ENCODE measurements at regions not wholly inside any gene's neighbourhood (a gene's known extent, or its start where the extent isn't known, plus 50 kb on each side); places are given as distances from the start of the nearest gene placed in this dataset.

GRCh38 chr6:39997101-39997635 is 62.9 kb upstream of the MOCS1 start:
- peaks cover 42% of the 10 kb centered on the region for H3K9me3 Mint-ChIP-seq
- no peak overlapping the region for H3K4me3 Mint-ChIP-seq
- DNase-seq = no peak
- no peaks in the 10 kb centered on the region for H3K36me3 Mint-ChIP-seq (ENCODE audit: insufficient read depth)
- ATAC-seq = no peak
- H3K27me3 Mint-ChIP-seq (ENCODE audit: low read depth) = peaks cover 3% of the 10 kb centered on the region
- no peaks in the 10 kb centered on the region for H3K4me1 Mint-ChIP-seq (ENCODE audit: low read depth)

GRCh38 chr6:39995633-39996032 is 61.4 kb upstream of the MOCS1 start:
- Mint-ChIP-seq H3K27me3 (ENCODE audit: low read depth) (peaks cover 3% of the 10 kb centered on the region), H3K9me3 (peaks cover 42% of the 10 kb centered on the region)

GRCh38 chr6:39992861-39993622 is 58.8 kb upstream of the MOCS1 start:
- no peaks in the 10 kb centered on the region for H3K27me3 Mint-ChIP-seq (ENCODE audit: low read depth)
- H3K4me3 Mint-ChIP-seq = no peak overlapping the region
- no peaks in the 10 kb centered on the region for H3K4me1 Mint-ChIP-seq (ENCODE audit: low read depth)
- no peak for DNase-seq
- no peaks in the 10 kb centered on the region for H3K36me3 Mint-ChIP-seq (ENCODE audit: insufficient read depth)
- H3K9me3 Mint-ChIP-seq = peaks cover 26% of the 10 kb centered on the region
- ATAC-seq = no peak

More at GRCh38 chr6:39995633-39996032, 61.4 kb upstream of the MOCS1 start:
- DNase-seq (no peak), ATAC-seq (no peak)
- Mint-ChIP-seq H3K4me3 (no peak overlapping the region), H3K4me1 (ENCODE audit: low read depth) (no peaks in the 10 kb centered on the region), H3K36me3 (ENCODE audit: insufficient read depth) (no peaks in the 10 kb centered on the region)

Data from activated T-cell treated with anti-CD3 and anti-CD28 coated beads, Interleukin-2, amount 50 U/mL, for 4 hours (primary cell).